NCI-H1092 (cell line): ENCODE measurements at regions not wholly inside any gene's neighbourhood (a gene's known extent, or its start where the extent isn't known, plus 50 kb on each side); places are given as distances from the start of the nearest gene placed in this dataset.
"Not testable (repeated sequence)": the region's sequence is repeated elsewhere in the genome, so short reads cannot be mapped to it uniquely, and the experiment has no call there.

Source experiments
- DNase-seq: peaks from one replicate; lab custom pipeline; 2025; lab: John Stamatoyannopoulos, UW

DNA sequence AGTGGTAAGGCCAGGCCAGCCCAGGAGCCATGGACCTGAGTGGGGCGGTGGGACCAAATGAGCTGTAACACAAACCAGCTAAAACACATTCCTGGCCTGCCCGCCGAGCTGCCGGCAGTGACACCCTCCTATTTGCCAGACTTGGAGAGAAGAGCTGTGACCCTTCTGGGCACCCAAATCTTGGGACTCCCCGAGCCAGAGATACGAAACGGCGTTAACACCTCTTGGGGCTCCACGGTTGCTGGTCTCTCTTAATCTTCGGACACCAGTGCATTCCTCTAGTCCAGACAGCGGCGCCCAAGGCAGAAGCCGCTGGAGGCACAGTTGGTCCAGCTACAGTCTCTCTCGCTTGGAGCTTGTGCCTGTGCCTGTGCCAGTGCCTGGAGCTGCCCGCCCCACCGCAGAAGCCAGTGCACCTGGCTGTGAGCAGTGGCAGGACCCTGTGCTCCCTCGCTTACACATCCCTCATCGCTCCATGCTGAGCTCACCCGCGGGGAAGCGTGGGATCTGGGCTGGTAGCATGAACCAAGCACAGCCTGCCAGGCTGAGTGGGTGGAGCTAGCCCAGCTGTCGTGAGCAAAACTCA lies 147.2 kb upstream of the KLHL1 start:
- DNase-seq: no peak

DNA sequence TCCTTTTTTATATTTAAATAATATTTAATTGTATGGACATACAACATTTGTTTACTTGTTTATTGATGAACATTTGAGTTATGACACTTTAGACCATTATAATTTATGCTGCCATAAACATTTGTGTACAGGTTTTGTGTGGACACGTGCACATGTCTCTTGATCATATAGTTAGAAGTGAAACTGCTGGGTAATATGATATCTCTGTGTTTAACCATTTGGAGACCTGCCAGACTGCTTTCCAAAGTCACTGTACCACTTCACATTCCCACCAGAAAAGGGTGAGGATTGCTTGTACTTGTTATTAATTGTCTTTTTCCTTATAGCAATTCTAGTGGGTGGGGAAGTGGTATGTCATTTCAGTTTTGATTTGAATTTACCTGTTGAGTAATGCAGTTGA lies 145.6 kb upstream of the KLHL1 start:
- DNase-seq: peak; percentile 75

DNA sequence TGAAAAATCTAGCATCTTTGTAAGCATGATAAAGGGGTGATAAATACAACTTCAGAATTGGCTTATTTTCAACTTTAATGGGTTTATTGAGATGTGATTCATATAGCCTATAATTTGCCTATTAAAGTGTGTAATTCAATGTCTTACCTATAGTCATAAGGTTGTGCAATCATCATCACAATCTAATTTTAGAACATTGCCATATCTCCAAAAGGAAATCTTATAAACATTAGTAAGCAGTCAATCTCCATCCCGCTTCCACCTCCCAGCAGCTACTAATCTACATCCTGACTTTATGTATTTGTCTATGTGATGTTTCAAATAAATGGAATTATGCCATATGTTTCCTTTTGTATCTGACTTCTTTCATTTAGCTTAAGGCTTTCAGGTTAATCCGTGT lies 145.2 kb upstream of the KLHL1 start:
- no peak for DNase-seq

DNA sequence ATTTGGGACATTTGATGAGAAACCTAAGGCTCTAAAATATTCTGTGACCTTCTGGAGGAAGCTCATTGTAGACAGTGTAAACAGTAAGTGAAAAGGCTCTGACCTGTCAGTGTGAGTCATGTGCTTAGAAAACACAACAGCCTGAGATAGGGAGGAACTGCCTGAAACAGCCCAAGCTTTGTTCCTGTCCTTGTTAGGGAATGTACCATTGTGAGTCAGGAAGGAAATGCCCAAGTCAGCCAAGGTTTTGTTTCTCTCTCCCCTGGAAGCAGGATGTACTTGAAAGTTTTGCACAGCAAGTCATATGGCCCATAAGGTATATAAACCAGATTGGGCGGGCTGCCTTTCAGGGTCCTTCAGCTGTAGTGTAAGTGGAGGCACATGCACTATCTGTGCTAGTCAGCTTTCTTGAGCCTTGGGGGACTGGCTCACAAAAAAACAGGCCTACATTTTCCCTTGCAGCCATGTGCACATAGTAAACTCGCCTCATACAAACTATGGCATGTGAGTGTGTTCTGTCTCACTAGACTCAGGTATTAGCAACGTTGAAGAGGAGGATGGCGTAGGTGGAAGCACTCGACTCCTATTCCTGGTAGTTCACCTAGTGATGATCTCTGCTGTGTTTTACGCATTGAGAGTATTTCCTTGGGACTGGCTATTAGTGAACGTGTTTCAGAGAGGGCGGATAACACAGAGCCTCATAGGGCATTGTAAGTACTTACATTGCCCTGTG lies 141.2 kb upstream of the KLHL1 start:
- no peak for DNase-seq

DNA sequence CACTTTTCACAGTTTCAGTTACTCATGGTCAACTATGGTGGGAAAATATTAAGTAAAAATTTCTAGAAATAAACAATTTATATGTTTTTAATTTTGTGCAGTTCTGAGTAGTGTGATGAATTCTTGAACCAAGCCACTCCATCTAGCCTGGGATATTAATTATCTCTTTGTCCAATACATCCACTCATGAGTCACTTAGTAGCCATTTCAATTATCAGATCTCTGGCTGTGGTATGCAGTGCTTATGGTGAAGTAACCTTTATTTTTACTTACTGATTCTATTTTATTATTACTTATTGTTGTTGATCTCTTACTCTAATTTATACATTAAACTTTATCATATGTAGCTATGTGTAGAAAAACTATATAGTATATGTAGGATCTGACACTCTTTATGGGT lies 128.9 kb upstream of the KLHL1 start:
- no peak for DNase-seq

DNA sequence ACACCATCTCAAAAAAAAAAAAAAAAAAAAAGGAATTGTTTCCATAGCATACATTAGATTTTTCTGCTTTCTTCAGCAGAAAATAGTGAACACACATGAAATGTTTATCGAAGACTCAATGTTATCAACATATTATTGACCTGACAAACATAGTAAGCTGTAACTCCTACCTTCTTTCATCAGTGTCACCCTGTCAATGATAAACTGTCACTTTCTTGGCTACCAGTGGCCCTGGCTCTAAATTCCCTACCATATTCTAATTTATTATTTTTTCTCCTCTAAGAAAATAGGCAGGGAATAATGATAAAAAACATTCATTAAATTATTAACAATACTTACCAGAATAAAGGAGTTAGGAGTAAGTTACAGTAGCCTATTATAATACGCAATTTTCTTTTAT lies 127.3 kb upstream of the KLHL1 start:
- no peak for DNase-seq

DNA sequence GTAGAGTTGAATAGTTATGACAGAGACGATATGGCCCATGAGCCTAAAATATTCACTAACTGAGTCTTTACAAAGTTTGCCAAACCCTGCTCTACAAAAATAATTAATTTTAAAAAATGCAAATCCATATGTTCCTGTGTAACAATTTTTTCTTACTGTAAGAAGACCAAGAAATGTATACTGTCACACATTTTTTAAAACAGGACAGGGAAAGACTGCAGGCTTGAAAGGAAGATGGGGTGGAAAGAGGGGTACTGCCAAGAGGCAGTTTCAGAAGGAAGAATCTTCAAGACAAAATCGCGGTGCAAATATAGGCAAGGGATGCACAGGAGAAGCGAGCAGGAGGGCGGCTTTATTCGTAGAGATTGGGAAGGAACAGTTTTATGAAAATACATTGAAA lies 115.7 kb upstream of the KLHL1 start:
- no peak for DNase-seq

DNA sequence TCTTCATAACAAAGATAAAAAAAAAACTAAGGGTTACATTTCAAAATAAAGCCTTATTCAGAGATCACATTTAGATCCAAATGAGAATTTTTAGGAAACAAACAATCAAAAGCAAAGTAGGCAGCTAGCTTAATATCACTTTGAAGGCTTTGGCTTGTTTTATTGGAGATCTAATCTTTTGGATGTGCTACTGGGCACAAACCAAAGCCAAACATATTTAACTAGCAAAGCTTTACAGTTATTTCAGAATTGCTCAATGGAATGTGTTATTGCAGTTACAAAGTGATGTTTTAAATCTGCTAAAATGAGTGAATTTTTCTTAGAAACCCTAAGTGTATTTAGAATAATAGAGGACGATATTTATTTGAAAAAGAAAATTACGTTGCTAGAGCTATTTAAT lies 114.7 kb upstream of the KLHL1 start:
- DNase-seq: no peak

DNA sequence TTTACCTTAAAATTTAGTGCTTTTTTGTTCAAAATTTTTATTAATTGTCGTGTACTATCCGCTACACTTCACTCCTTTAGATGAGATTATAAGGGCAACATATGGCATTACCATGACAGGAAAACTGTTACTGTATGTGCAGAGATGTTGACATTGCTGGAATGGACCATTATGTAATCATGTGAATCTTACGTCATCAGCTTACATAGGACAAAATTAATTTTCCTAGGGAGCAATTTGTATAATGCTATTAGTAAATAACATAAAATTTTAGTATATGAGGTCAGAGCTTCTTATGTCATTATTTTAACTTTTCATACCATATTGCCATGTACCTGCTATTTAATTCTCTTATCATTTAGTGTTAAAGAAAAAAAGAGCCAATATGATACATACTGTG lies 110.4 kb upstream of the KLHL1 start:
- no peak for DNase-seq

DNA sequence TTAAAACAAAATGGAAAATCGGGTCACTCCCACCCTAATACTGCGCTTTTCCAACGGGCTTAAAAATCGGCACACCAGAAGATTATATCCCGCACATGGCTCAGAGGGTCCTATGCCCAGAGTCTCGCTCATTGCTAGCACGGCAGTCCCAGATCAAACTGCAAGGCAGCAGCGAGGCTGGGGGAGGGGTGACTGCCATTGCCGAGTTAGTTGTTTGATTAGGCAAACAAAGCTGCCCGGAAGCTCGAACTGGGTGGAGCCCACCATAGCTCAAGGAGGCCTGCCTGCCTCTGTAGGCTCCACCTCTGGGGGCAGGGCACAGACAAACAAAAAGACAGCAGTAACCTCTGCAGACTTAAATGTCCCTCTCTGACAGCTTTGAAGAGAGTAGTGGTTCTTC lies 100.7 kb upstream of the KLHL1 start:
- DNase-seq: not testable (repeated sequence)

DNA sequence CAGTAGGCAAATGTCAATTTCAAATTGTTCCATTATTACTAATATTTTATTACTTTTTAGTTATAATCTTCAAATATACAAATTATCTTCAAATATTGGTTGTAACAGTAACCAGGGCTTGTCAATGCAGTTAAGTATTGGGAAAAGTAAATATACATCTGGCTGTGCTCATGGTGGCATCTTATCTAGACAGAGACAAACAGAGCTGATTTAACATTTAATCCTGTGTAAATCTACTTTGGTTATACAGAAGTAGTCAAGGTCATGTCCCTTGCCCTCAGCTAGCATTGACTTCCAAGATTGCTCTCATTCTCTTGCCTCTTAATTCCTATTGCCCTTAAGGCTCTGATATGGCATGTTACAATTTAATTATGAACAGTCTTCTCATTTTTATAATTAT lies 98.4 kb upstream of the KLHL1 start:
- no peak for DNase-seq

DNA sequence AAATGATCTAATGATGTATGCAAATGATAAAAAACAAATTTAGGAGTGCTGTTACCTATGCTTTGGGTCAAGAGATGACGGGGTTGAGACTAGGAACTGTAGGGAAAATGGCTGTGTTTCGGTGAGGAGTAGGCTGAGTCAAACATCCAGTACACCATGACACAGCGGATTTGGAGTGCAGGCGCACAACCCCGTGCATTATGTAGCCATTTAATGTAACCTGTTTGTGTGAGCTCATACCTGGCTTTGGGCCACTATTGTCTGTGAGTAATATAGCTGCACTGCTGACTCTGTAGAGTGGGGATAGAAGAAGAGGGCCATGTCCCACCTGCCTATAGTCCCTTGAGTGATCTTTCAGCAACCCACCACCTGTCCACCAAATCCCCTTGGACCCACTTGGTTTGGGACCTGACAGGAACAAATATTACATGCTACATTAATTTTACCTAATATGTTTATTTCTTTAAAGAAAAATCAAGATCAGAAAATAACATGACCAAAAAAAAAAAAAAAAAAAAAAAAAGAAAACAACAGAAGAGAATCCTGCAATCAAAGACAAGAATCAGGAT lies 95.5 kb upstream of the KLHL1 start:
- DNase-seq: no peak

DNA sequence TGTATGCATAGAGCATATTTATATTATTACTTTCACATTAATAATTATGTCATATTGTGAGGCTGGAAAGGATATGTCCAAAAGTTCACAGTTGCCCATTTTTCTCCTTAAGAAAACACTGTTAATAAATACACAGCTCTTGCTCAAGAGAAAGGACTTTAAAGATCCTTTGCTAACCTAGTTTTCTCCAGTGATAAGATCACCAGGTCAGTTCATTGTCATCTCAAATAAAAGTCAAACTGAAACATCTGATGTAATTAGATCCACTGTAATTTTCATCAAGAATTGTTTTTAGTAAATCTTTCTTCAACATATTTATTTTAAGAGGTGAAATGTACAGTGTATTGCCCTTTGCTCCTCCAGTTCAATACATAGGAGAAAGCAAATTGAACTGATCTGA lies 82.8 kb upstream of the KLHL1 start:
- DNase-seq: no peak

DNA sequence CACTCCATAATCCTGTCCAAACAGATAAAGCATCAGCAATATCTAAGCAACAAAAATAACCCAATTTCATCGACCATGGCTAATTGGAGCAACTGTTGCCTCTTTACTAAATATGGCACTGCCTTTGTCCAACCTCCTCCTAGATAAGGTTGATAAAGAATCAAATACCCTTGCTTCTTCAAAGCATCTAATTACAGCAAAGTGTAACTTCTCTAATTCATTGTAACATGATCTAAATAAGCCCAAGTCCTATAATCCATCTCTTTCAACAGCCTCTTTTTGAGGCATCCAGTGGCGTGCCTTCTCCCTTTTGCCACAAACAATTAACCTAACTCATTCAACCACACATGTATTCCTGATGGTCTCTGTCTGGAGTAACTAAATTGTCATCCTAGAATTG lies 81.7 kb upstream of the KLHL1 start:
- no peak for DNase-seq

DNA sequence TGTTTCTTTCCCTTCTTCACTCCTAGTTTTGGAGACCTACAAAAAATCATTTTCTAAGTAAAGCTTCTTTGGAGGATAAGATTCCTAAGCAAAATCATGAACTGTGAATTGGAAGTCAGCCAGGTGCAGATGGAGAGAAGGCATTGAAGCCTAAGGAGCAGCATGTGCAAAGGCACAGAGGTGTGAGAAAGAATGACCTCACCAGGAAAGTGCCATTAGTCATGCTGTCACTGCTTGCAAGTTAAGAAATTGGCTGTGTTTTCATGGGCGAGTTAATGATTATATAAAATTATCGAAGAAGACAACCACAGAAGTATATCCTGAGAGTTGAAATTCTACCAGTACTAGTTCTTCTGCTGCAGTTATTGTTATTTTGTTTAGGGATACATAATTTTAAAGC lies 80.3 kb upstream of the KLHL1 start:
- no peak for DNase-seq

DNA sequence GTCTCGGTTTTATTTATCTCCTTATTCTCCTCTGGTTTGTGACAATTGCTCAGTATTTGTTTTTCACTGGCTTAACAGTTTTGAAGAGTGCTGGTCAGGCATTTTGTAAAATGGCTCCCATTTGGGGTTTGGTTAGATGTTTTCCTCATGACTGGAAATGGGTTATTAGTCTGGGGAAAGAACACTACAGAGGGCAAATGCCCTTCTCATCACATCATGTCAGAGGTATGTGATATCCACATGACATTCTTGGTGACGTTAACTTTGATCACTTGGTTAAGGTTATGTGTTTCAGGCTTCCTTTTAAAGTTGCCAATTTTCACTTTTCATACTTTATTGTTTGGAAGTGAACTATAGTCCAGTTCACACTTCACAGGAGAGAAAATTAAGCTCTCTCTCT lies 74.8 kb upstream of the KLHL1 start:
- DNase-seq: no peak
